Sigmoid colon (tissue), 6 donors: ENCODE measurements at regions not wholly inside any gene's neighbourhood (a gene's known extent, or its start where the extent isn't known, plus 50 kb on each side); places are given as distances from the start of the nearest gene placed in this dataset.

Source experiments
- DNase-seq: peaks from one replicate; pipeline ENCODE4 v3.0.0-alpha.2; 2019
- H3K27ac ChIP-seq, 4 donors: fragments of 200-600 bp; sonication (generic); one replicate each; pipeline ENCODE4 v1.5.1; 2016 to 2019; ENCODE audit warnings: mild to moderate bottlenecking in 1 of 4
- H3K27me3 ChIP-seq, 3 donors: fragments of 200-600 bp; sonication (generic); one replicate each; pipeline ENCODE4 v1.5.1; 2019; ENCODE audit warnings: mild to moderate bottlenecking in 1 of 3
- H3K36me3 ChIP-seq, 4 donors: fragments of 200-600 bp; sonication (generic); one replicate each; pipeline ENCODE4 v1.5.1; 2016 to 2019
- H3K4me1 ChIP-seq, 4 donors: fragments of 200-600 bp; sonication (generic); one replicate each; pipeline ENCODE4 v1.5.1; 2017 to 2019
- H3K4me3 ChIP-seq, 4 donors: fragments of 200-600 bp; sonication (generic); one replicate each; pipeline ENCODE4 v1.5.1; 2017 to 2019; ENCODE audit warnings: mild to moderate bottlenecking in 2 of 4, moderate library complexity in 1 of 4
- H3K9me3 ChIP-seq, 4 donors: fragments of 200-600 bp in 3 of 4; sonication (generic) in 3 of 4; one replicate each; pipeline versions ENCODE4 v1.5.1 to v1.6.1; 2013 to 2019
- EP300 ChIP-seq, 4 donors: sonication (generic); formaldehyde crosslinking; IDR thresholded peaks; one replicate each; pipeline ENCODE4 v1.6.1; 2017; ENCODE audit warnings: antibody characterized with exemption in 4 of 4
- POLR2A ChIP-seq, 2 donors: fragments of 450-650 bp; IDR thresholded peaks; one replicate each; pipeline ENCODE4 v1.6.1; 2016; ENCODE audit warnings: antibody characterized with exemption in 2 of 2, mild to moderate bottlenecking in 2 of 2, moderate library complexity in 2 of 2
- POLR2AphosphoS5 ChIP-seq, 4 donors: sonication (generic); formaldehyde crosslinking; IDR thresholded peaks; one replicate each; pipeline ENCODE4 v1.6.1; 2017; ENCODE audit warnings: antibody characterized with exemption in 4 of 4
- WGBS, 2 donors: extraction: QIAGEN DNeasy Blood & Tissue Kit; methylation state at CpG; one replicate each; pipeline ENCODE4 v1.1.7; 2013; 5-methylcytosine and 5-hydroxymethylcytosine counted together
- intact Hi-C: fragments of 100-400 bp; cut with DNase I; formaldehyde crosslinking; loops from one replicate; pipeline ENCODE4 v1.15.1; 2023
- TF ChIP-seq, protein P1 (sequence below), 4 experiments: fragments of 450-650 bp in 3 of 4; fragments of 200-600 bp in 1 of 4; IDR thresholded peaks; one replicate each; pipeline ENCODE4 v1.5.1; 2016 to 2019; ENCODE audit warnings: antibody characterized with exemption in 4 of 4, mild to moderate bottlenecking in 3 of 4, moderate library complexity in 2 of 4
- donor health status: healthy with polysubstance abuse.
- donor health status: healthy.

DNA sequence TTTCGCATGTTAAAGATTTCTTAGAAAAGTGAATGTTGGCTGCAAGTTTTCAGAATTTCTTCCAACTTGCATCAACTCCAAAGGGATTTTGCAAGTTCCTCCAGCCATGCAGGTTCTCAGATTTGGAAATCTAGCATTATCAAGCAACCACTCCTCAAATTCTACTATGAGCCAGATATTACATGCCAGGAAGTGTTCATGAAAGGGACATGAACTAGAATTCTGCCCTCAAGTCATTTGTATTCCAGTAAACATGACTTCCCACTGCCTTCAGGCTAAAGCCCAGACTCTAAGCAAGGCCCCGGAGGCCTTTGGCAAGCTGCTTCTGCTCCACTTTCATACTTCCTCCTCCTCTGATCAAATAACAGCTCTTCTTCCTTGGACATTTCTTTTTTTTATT, 111.3 kb upstream of the PAPPA start:
- no peaks in the 10 kb centered on the region for H3K36me3 ChIP-seq
- intact Hi-C loops: no loop called here
- 79 to 81% methylated on average over 2 of the region's 2 CpGs for WGBS, 2 donors
- no peaks in the 10 kb centered on the region for H3K4me1 ChIP-seq
- TF ChIP-seq POLR2AphosphoS5 (IDR thresholded peaks at IDR 0.05): no peak
- TF ChIP-seq EP300 (IDR thresholded peaks at IDR 0.05): no peak
- TF ChIP-seq, protein P1, sequence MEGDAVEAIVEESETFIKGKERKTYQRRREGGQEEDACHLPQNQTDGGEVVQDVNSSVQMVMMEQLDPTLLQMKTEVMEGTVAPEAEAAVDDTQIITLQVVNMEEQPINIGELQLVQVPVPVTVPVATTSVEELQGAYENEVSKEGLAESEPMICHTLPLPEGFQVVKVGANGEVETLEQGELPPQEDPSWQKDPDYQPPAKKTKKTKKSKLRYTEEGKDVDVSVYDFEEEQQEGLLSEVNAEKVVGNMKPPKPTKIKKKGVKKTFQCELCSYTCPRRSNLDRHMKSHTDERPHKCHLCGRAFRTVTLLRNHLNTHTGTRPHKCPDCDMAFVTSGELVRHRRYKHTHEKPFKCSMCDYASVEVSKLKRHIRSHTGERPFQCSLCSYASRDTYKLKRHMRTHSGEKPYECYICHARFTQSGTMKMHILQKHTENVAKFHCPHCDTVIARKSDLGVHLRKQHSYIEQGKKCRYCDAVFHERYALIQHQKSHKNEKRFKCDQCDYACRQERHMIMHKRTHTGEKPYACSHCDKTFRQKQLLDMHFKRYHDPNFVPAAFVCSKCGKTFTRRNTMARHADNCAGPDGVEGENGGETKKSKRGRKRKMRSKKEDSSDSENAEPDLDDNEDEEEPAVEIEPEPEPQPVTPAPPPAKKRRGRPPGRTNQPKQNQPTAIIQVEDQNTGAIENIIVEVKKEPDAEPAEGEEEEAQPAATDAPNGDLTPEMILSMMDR (IDR thresholded peaks at IDR 0.05): no peak
- TF ChIP-seq POLR2A (IDR thresholded peaks at IDR 0.05): no peak
- H3K27ac ChIP-seq: no peak overlapping the region
- no peak for DNase-seq
- no peaks in the 10 kb centered on the region for H3K27me3 ChIP-seq
- H3K4me3 ChIP-seq: no peak overlapping the region
- no peaks in the 10 kb centered on the region for H3K9me3 ChIP-seq

DNA sequence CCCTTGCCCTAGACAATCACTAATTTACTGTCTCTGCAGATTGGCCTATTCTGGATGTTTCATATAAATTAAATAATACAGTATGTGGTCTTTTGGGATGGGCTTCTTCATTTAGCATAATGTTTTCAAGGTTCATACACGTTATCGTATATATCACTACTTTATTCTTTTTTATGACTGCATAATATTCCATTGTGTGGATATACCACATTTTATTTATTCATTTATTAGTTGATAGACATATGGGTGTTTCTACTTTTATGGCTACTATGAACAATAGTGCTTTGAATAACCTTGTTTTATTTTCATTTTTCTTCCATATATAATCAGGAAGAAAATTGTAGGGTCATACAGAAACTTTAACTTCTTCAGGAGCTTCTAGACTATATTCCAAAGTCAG, 108.5 kb upstream of the PAPPA start:
- TF ChIP-seq, protein P1 (IDR thresholded peaks at IDR 0.05): no peak
- TF ChIP-seq EP300 (IDR thresholded peaks at IDR 0.05) (no peak), POLR2AphosphoS5 (IDR thresholded peaks at IDR 0.05) (no peak), POLR2A (IDR thresholded peaks at IDR 0.05) (no peak)
- H3K36me3 ChIP-seq: no peaks in the 10 kb centered on the region
- H3K27me3 ChIP-seq: no peaks in the 10 kb centered on the region
- no peak for DNase-seq
- intact Hi-C loops: no loop called here
- no peak overlapping the region for H3K4me3 ChIP-seq
- no peaks in the 10 kb centered on the region for H3K9me3 ChIP-seq
- H3K4me1 ChIP-seq: no peaks in the 10 kb centered on the region
- H3K27ac ChIP-seq: no peak overlapping the region
- WGBS, 2 donors: 91 to 95% methylated on average over 2 of the region's 2 CpGs

DNA sequence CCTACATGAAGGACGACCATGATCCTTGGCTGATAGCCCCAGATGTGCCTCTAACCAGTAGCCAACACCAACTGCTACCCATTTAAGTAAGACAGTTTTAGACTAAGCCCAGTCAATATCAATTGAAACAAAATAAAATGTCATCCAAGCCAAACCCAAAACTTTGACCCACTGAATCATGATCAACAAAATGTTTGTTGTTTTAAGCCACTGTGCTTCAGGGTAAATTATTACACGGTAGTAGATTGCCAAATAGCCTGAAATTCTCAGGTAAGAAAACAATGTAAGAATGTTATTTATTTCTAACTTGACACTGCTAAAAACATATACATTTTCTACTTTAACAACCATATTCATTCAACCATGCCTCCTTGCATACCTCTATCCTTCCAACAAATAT, 105.5 kb upstream of the PAPPA start:
- 73 to 83% methylated on average over 2 of the region's 2 CpGs for WGBS, 2 donors
- intact Hi-C loops: no loop called here
- no peaks in the 10 kb centered on the region for H3K9me3 ChIP-seq
- no peak overlapping the region for H3K27ac ChIP-seq
- no peak for TF ChIP-seq POLR2AphosphoS5 (IDR thresholded peaks at IDR 0.05)
- TF ChIP-seq, protein P1 (IDR thresholded peaks at IDR 0.05): no peak
- no peak for TF ChIP-seq EP300 (IDR thresholded peaks at IDR 0.05)
- no peak for TF ChIP-seq POLR2A (IDR thresholded peaks at IDR 0.05)
- no peaks in the 10 kb centered on the region for H3K4me1 ChIP-seq
- no peak overlapping the region for H3K4me3 ChIP-seq
- no peaks in the 10 kb centered on the region for H3K36me3 ChIP-seq
- no peak for DNase-seq
- H3K27me3 ChIP-seq: no peaks in the 10 kb centered on the region

DNA sequence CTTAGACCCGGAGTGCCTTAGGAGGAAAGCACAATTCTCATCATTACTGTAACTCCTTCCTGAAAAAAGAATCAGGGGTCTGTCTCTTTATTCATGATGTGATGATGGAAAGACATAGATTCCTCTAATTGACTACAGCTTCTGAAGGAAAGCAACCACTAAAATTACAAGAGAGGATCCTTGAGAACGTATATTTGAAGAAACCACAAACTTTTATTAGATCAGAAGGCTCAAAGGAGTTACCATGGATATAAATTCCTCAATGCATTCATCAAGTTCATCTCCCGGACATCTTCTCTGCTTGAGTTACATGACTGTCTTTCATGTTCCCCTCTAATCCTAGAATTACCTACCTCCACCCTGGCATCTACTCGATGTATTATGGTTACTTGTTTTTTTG, 104.1 kb upstream of the PAPPA start:
- WGBS, 2 donors: 79 to 81% methylated on average over 4 of the region's 4 CpGs
- H3K27ac ChIP-seq: no peak overlapping the region
- H3K4me3 ChIP-seq: no peak overlapping the region
- H3K4me1 ChIP-seq: no peaks in the 10 kb centered on the region
- TF ChIP-seq POLR2AphosphoS5 (IDR thresholded peaks at IDR 0.05) (no peak), POLR2A (IDR thresholded peaks at IDR 0.05) (no peak), EP300 (IDR thresholded peaks at IDR 0.05) (no peak)
- TF ChIP-seq, protein P1 (IDR thresholded peaks at IDR 0.05): no peak
- no peaks in the 10 kb centered on the region for H3K36me3 ChIP-seq
- no peaks in the 10 kb centered on the region for H3K27me3 ChIP-seq
- intact Hi-C loops: no loop called here
- H3K9me3 ChIP-seq: no peaks in the 10 kb centered on the region
- DNase-seq: no peak

DNA sequence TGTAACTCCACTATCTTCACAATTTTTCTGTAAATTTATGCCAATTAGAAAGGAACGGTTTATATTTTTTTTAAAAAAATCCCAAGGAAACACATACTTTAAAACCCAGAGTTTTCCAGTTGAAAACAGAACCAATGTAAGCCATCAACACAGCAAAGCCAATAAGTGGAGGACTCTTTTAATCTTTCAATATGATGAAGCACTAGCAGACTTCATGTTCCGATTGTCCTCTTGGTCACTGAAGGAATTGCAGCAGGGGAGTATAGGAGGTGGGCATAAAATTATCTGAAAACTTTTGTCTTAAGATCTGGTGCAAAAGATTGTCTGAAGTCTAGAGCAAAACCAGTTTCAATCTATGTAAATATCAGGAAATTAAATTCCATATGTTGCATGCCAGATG, 102.1 kb upstream of the PAPPA start:
- Histone ChIP-seq H3K9me3 (no peaks in the 10 kb centered on the region), H3K36me3 (no peaks in the 10 kb centered on the region), H3K4me3 (no peak overlapping the region), H3K4me1 (no peaks in the 10 kb centered on the region), H3K27me3 (no peaks in the 10 kb centered on the region), H3K27ac (no peak overlapping the region)
- TF ChIP-seq POLR2A (IDR thresholded peaks at IDR 0.05) (no peak), POLR2AphosphoS5 (IDR thresholded peaks at IDR 0.05) (no peak)
- DNase-seq: no peak
- 83 to 88% methylated on average over 2 of the region's 2 CpGs for WGBS, 2 donors
- intact Hi-C loops: no loop called here
